WI38 (cell line): ENCODE measurements at regions not wholly inside any gene's neighbourhood (a gene's known extent, or its start where the extent isn't known, plus 50 kb on each side); places are given as distances from the start of the nearest gene placed in this dataset.

Experiments
- H3K4me3 ChIP-seq: 2 replicates; pipeline ENCODE4 v1.5.1; 2011; ENCODE audit warnings: low read depth, mild to moderate bottlenecking, control low read depth, low read length
- CTCF ChIP-seq: IDR thresholded peaks from 2 replicates; pipeline ENCODE4 v1.5.1; 2012; ENCODE audit warnings: low read depth, mild to moderate bottlenecking, control low read depth, low read length

GRCh38 chr13:50085063-50085462 lies 69.8 kb downstream of the KCNRG start:
- H3K4me3 ChIP-seq: peak overlapping the region; percentile 3; the same call in 1 of the 2 replicates
- no peak for TF ChIP-seq CTCF

DNA sequence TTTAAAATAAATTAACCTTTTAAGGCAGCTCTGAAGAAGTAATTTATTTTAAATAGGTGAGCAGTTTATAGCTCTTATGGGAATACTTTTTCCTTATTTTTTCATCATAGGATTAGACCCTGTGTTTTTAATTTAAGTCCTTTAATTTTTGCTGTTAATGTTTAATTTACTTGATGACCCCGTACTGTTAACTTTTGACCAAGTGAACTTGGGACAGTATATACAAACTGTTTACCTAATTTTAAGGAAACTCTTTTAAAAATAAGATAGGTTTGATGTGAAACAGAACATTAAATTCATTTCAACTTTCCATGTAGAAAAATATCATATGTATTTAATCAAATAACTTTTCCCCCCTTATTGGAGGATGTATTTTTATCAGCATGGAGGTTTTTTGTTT lies 74.4 kb downstream of the KCNRG start:
- H3K4me3 ChIP-seq: no peak overlapping the region
- no peak for TF ChIP-seq CTCF

- H3K4me3 ChIP-seq: no peak overlapping the region
- TF ChIP-seq CTCF: no peak
Measured at GRCh38 chr13:50090211-50090610, 75.0 kb downstream of the KCNRG start.

GRCh38 chr13:50094615-50095293 lies 79.5 kb downstream of the KCNRG start:
- no peak for TF ChIP-seq CTCF
- no peak overlapping the region for H3K4me3 ChIP-seq

DNA sequence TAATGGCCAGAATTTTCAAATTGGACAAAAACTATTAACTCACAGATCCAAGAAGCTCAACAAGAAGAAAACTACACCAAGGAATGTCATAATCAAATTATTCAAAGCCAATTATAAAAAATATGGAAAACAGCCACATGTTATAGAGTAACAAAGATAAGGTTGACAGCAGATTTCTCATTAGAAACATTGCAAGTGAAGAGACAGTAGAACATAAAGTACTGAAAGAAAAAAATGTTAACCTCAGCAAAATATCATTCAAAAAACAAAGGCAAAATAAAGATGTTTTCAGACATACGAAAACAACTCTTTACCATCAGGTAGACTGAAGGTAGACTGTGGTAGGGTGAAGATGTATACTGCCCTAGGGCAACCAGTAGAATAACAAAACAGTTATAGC lies 83.4 kb downstream of the KCNRG start:
- no peak for TF ChIP-seq CTCF
- no peak overlapping the region for H3K4me3 ChIP-seq

- TF ChIP-seq CTCF: no peak
Measured at GRCh38 chr13:50099473-50099872, 84.2 kb downstream of the KCNRG start.

DNA sequence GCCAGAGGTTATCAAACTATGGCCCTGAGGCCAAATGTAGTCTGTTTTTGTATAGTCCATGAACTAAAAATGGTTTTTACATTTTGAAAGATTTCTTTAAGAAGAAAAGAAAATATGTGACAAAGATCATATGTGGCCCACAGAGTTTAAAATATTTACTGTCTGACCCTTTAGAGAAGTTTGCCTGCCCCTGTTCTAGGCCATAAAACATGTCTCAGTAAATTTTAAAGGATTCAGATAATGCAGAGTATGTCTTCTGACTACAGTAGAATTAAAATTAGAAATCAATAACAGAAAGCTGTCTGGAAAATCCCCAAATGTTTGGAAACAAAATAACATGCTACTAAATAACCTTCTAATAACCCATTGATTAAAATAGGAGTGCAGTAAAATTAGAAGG lies 86.3 kb downstream of the KCNRG start:
- TF ChIP-seq CTCF: no peak
- no peak overlapping the region for H3K4me3 ChIP-seq

More at GRCh38 chr13:50099473-50099872, 84.2 kb downstream of the KCNRG start:
- no peak overlapping the region for H3K4me3 ChIP-seq
